Neural progenitor cell (in vitro differentiated cells): ENCODE measurements at regions not wholly inside any gene's neighbourhood (a gene's known extent, or its start where the extent isn't known, plus 50 kb on each side); places are given as distances from the start of the nearest gene placed in this dataset.
"Not testable (repeated sequence)": the region's sequence is repeated elsewhere in the genome, so short reads cannot be mapped to it uniquely, and the experiment has no call there.

Source experiments
- EZH2 ChIP-seq: fragments of 200-600 bp; sonication (generic); IDR thresholded peaks from 2 replicates; pipeline ENCODE4 v1.6.1; 2017; ENCODE audit warnings: antibody characterized with exemption, mild to moderate bottlenecking, moderate library complexity
- TF ChIP-seq, protein P1 (sequence below): fragments of 200-600 bp; sonication (generic); IDR thresholded peaks from 2 replicates; pipeline ENCODE4 v1.5.1; 2017; ENCODE audit warnings: antibody characterized with exemption, mild to moderate bottlenecking

DNA sequence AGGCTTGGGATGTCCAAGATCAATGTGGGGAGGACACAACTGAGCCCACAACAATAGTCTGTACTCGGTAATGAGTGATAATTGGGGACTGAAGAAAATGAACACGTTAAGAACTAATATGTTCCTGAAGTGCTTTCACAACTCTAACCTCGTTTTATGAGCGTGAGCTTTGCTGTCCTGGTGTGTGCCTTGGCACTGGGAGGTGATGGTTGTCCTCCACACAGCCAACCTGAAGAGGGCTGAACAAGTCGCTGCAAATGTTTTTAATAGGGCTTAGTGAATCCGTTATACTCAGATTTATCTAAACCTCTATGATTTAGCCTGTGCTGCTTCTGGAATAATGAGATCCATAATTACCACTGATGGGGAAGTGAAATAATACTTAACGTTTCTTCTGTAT, 76.5 kb upstream of the PZP start:
- TF ChIP-seq, protein P1, sequence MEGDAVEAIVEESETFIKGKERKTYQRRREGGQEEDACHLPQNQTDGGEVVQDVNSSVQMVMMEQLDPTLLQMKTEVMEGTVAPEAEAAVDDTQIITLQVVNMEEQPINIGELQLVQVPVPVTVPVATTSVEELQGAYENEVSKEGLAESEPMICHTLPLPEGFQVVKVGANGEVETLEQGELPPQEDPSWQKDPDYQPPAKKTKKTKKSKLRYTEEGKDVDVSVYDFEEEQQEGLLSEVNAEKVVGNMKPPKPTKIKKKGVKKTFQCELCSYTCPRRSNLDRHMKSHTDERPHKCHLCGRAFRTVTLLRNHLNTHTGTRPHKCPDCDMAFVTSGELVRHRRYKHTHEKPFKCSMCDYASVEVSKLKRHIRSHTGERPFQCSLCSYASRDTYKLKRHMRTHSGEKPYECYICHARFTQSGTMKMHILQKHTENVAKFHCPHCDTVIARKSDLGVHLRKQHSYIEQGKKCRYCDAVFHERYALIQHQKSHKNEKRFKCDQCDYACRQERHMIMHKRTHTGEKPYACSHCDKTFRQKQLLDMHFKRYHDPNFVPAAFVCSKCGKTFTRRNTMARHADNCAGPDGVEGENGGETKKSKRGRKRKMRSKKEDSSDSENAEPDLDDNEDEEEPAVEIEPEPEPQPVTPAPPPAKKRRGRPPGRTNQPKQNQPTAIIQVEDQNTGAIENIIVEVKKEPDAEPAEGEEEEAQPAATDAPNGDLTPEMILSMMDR = not testable (repeated sequence)
- TF ChIP-seq EZH2 = not testable (repeated sequence)
